Limb (tissue), 2 donors: ENCODE measurements at regions not wholly inside any gene's neighbourhood (a gene's known extent, or its start where the extent isn't known, plus 50 kb on each side); places are given as distances from the start of the nearest gene placed in this dataset.

Experiments
- DNase-seq, 2 donors: peaks; one replicate each; pipeline ENCODE4 v3.0.0-alpha.2; 2016; ENCODE audit errors: extremely low spot score in 2 of 2

- no peak for DNase-seq
Observed at GRCh38 chr1:29529677-29530278, 293.5 kb downstream of the PTPRU start.

GRCh38 chr1:29527314-29528004 is 291.1 kb downstream of the PTPRU start:
- peak in 1 of 2 donors; percentile 17 for DNase-seq

- DNase-seq, result peak in 1 of 2 donors; percentile 3
Observed at GRCh38 chr1:29525941-29526340, 289.6 kb downstream of the PTPRU start.

GRCh38 chr1:29524285-29525065 is 288.2 kb downstream of the PTPRU start:
- peak in 1 of 2 donors; percentile 19 for DNase-seq

- DNase-seq, result no peak
Observed at GRCh38 chr1:29523576-29523975, 287.3 kb downstream of the PTPRU start.

- DNase-seq, result no peak
Observed at GRCh38 chr1:29523136-29523535, 286.8 kb downstream of the PTPRU start.

GRCh38 chr1:29521811-29522580 is 285.7 kb downstream of the PTPRU start:
- peak in 1 of 2 donors; percentile 20 for DNase-seq

- DNase-seq, result peak in 1 of 2 donors; percentile 23
Observed at GRCh38 chr1:29521438-29521715, 285.1 kb downstream of the PTPRU start.

DNA sequence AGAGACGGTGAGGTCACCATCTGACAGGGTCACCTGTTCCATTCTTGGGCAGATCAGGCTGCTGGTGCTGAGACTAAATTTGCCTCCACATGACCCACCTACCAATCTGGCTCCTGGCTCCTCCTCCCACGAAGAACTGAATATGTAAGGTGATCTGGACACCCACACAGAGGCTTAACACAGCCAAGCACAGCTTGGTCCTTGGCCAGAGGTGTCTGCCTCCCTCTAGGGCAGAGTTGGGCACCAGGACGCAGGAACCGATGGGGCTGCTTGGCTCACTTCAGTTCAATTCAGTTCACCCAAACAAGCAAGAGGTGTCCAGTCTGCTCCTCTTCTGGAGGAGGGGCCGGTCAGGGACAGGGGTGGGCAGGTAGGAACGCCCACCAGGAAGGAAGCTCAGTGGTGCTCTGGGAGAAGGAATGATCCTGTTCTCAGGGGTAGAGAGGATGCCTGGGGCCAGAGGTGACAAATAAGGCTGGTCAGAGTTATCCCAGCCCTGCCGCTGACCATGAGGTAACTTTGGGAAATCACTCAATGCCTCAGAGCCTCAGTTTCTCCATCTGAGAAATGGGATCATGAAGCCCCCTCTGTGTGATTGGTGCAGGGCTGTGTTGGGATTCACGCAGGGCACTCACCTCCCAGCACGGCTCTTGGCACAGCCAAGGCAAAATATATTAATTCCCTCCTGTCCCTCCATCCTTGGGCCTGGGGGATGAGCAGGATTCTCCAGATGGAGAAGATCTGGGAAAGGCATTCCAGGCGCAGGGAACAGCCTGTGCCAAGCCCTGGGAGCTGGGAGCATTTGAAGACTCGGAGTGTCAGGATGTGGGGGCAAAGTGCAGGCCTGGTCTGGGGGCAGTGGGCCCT is 284.5 kb downstream of the PTPRU start:
- peak in 1 of 2 donors; percentile 25 for DNase-seq

GRCh38 chr1:29519788-29520110 is 283.4 kb downstream of the PTPRU start:
- DNase-seq, result peak; percentile 8 to 61

DNA sequence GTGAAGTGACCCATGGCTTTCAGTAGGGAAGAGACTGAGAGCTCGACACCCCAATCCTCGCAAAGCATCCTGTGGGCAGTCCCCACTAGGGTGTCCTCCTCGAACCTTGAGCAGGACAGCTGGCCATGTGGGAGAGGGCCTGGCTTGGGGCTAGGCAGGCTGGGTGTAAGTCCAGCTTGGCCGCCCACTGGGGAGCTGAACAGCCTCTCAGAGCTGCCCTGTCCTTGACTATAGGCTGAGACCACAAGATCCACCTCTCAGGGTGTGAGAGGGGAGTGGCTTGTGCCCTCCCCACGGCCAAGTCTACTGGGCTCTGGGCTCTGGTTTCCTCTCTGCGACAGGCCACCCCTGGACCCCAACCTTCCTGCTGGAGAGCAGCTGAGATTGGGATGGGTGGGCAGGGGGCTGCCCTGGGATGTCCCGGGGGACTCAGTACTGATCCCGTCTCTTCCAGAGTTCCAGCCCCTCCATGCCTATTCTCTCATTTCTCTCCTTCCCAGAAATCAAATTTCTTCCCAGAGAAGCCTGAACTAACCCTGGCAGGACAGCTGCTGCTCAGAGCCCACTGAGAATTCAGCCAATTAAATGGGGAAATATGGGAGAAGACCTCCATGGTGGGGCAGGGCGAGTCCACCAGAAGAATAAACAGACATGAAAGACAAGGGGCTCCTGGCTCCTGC is 282.9 kb downstream of the PTPRU start:
- DNase-seq, result peak in 1 of 2 donors; percentile 32

GRCh38 chr1:29518183-29518835 is 282.0 kb downstream of the PTPRU start:
- DNase-seq, result peak in 1 of 2 donors; percentile 18

- peak in 1 of 2 donors; percentile 22 for DNase-seq
Observed at GRCh38 chr1:29517251-29518086, 281.1 kb downstream of the PTPRU start.

DNA sequence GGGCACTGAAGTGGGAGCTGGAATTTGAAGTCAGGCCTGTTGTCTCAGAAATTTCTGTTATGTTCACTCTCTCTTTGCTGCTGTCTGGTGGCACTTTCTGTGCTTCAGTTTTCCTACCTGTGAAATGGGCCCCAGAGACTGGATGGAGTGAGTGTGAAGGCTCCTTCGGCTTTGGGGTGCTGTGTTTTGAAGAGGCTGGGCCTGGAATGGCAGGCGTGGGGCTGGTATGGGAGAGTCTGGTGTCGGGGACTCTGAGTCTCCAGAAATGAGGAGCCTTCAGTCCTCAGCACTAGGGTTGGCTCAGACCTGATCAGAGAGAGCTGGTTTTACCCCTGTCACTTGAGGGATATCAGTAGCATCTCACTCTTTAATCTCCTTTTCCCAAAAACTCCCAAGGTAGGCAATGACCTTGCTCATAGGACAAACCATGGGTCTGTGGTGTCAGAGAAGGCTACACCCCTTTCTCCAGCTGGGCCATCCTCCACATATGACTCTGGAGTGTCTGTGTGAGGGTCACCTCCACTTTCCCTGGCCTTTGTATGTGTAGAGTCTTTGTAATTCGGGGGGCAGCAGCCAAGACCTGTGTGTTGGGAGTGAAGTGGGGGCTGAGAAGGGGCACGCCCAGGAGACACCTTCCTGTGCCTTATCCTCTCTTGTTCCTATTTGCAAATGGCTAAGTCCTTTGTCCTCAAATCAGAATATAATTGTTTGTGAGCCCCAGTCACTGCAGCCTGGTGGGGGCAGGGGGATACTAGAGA is 279.9 kb downstream of the PTPRU start:
- DNase-seq, result no peak

GRCh38 chr1:29515170-29515955 is 279.0 kb downstream of the PTPRU start:
- DNase-seq, result peak in 1 of 2 donors; percentile 14

DNA sequence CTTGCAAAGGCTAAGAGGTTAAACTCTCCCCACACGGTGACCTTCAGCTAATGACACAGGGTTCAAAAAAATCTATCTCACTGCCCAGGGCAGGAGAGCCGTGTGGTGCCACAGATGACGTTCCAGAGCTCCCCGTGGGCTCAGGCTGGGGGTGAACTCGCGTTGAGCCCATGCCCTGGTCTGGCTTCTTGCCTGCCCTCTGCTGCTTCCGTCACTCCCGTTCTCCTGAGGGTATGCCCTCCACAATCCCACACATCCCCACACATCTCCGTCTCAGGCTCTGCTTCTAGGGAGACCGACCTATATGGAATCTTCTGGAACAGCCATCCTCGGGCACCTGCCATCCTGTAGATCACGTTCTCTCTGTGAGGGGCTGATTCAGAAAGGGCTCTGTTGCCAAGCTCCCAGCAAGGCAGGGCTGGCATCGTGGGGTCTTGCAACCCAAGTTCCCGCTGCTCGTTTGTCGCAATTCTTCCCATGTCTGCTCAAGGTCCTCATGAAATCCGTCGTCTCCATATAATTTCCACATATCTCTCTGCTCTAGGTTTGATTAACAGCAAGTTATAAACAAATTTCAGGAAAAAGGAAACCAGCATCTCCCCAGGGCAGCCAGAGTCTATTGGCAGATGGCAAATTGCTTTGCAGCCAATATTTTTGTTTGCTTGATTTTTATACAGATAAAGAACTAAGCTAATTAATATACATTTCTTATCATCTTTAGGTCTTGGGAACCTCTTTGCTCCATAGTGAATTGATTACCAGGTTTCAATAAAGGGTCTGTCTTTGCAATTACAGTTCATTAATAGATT is 278.2 kb downstream of the PTPRU start:
- DNase-seq, result peak in 1 of 2 donors; percentile 20

DNA sequence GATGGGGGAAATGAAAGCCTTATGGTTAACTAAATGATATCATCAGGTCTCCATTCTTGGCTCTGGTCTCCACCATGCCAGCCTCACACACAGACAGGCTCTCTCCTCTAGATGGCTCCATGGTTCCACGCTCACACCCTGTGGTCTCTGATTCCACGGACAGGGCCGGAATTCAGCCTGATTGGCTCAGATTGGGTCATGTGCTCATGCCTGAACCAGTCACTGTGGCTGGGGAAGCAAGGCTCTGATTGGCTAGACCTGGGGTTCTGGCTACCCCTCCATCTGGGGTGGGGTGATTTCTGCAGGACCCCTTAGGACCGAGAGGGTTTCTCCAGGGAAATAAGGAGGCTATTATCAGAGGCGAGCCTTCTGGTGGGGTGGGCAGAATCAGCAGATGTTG is 277.0 kb downstream of the PTPRU start:
- peak in 1 of 2 donors; percentile 52 for DNase-seq
